ENCODE measurements at regions not wholly inside any gene's neighbourhood (a gene's known extent, or its start where the extent isn't known, plus 50 kb on each side); places are given as distances from the start of the nearest gene placed in this dataset.

DNA sequence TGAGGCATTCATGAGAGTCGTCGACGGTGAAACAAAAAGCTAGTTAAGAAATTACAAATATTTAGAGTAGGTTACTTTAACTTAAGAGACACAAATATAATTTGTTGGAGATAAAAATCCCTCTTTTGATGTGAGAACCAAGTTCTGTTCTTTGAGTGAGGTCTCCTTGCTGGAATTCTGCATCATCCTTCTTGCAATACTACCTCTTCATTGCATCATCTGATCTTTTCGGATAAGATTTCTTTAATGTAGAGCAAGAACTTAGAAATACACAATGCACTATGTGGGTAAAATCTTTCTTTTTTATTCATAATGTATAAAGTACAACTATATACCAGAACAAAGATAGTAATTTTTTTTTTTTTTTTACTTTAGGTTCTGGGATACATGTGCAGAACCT, 118.4 kb downstream of the ARL4C start:
- H3K36me3 ChIP-seq (ENCODE audit: control insufficient read depth, insufficient read depth, low read length), result no peaks in the 10 kb centered on the region
- H2AFZ ChIP-seq, result no peak overlapping the region
- no peak overlapping the region for H3K4me2 ChIP-seq (ENCODE audit: low read length)
- H3K79me2 ChIP-seq, result no peaks in the 10 kb centered on the region
- H3K9me3 ChIP-seq (ENCODE audit: control insufficient read depth, low read length), result no peaks in the 10 kb centered on the region
- TF ChIP-seq, protein P1, sequence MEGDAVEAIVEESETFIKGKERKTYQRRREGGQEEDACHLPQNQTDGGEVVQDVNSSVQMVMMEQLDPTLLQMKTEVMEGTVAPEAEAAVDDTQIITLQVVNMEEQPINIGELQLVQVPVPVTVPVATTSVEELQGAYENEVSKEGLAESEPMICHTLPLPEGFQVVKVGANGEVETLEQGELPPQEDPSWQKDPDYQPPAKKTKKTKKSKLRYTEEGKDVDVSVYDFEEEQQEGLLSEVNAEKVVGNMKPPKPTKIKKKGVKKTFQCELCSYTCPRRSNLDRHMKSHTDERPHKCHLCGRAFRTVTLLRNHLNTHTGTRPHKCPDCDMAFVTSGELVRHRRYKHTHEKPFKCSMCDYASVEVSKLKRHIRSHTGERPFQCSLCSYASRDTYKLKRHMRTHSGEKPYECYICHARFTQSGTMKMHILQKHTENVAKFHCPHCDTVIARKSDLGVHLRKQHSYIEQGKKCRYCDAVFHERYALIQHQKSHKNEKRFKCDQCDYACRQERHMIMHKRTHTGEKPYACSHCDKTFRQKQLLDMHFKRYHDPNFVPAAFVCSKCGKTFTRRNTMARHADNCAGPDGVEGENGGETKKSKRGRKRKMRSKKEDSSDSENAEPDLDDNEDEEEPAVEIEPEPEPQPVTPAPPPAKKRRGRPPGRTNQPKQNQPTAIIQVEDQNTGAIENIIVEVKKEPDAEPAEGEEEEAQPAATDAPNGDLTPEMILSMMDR (IDR thresholded peaks at IDR 0.05), result no peak
- H3K4me1 ChIP-seq, result no peaks in the 10 kb centered on the region
- peaks cover 7% of the 10 kb centered on the region for H3K27me3 ChIP-seq (ENCODE audit: control insufficient read depth, insufficient read depth, low read length)
- no peak overlapping the region for H3K27ac ChIP-seq
- H3K4me3 ChIP-seq (ENCODE audit: low read depth, low read length), result no peak overlapping the region
- H3K9ac ChIP-seq, result no peak overlapping the region

GRCh38 chr2:234377761-234378391, 119.0 kb downstream of the ARL4C start:
- TF ChIP-seq, protein P1 (IDR thresholded peaks at IDR 0.05), result no peak
- H3K9me3 ChIP-seq (ENCODE audit: control insufficient read depth, low read length), result no peaks in the 10 kb centered on the region
- H3K4me2 ChIP-seq (ENCODE audit: low read length), result no peak overlapping the region
- H2AFZ ChIP-seq, result no peak overlapping the region
- no peaks in the 10 kb centered on the region for H3K79me2 ChIP-seq
- peaks cover 7% of the 10 kb centered on the region for H3K27me3 ChIP-seq (ENCODE audit: control insufficient read depth, insufficient read depth, low read length)
- H3K4me1 ChIP-seq, result no peaks in the 10 kb centered on the region
- no peaks in the 10 kb centered on the region for H3K36me3 ChIP-seq (ENCODE audit: control insufficient read depth, insufficient read depth, low read length)
- H3K27ac ChIP-seq, result no peak overlapping the region
- H3K9ac ChIP-seq, result no peak overlapping the region
- H3K4me3 ChIP-seq (ENCODE audit: low read depth, low read length), result no peak overlapping the region

- Histone ChIP-seq H3K4me3 (ENCODE audit: low read depth, low read length) (no peak overlapping the region), H3K27me3 (ENCODE audit: control insufficient read depth, insufficient read depth, low read length) (peaks cover 7% of the 10 kb centered on the region), H3K9me3 (ENCODE audit: control insufficient read depth, low read length) (no peaks in the 10 kb centered on the region), H3K79me2 (no peaks in the 10 kb centered on the region), H3K4me2 (ENCODE audit: low read length) (no peak overlapping the region), H3K4me1 (no peaks in the 10 kb centered on the region), H3K36me3 (ENCODE audit: control insufficient read depth, insufficient read depth, low read length) (no peaks in the 10 kb centered on the region), H3K9ac (no peak overlapping the region), H2AFZ (no peak overlapping the region), H3K27ac (no peak overlapping the region)
- TF ChIP-seq, protein P1 (IDR thresholded peaks at IDR 0.05), result no peak
These were observed 120.7 kb downstream of the ARL4C start for GRCh38 chr2:234376229-234376628.

DNA sequence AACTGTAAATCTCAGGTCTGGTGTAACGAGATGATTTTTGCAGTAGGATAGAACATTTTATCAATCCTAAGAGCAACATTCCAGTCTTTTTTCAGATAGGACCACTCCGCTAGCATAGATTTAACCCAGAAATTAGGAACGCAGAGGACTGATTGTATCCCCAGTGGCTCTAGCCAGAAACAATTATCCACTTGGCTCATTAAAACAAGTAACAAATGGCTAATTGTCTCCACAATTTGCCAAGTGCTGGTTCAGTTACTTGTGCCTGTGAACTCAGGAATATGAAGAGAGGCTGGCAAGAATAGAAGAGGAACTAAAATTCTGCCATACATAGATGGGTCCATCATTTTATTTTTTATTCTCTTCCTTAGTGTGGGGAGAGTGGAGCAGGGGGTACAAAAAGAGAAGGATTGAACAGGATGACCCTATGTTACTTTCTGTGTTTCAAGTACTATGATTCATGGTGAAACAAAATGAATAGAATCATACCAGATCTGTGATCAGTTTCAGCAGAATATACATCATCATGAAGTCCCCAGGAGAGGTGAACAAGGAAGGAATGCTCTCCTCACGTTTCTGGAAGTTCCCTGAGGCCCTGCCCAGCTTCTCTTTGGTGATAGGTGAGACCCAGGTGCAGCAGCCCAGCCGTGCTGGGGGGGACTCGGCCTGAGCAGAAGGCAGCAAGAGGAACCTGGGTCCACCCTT, 121.6 kb downstream of the ARL4C start:
- no peaks in the 10 kb centered on the region for H3K9me3 ChIP-seq (ENCODE audit: control insufficient read depth, low read length)
- no peak overlapping the region for H3K4me2 ChIP-seq (ENCODE audit: low read length)
- H3K9ac ChIP-seq, result no peak overlapping the region
- no peaks in the 10 kb centered on the region for H3K4me1 ChIP-seq
- H3K27me3 ChIP-seq (ENCODE audit: control insufficient read depth, insufficient read depth, low read length), result peaks cover 7% of the 10 kb centered on the region
- H2AFZ ChIP-seq, result no peak overlapping the region
- H3K79me2 ChIP-seq, result no peaks in the 10 kb centered on the region
- H3K4me3 ChIP-seq (ENCODE audit: low read depth, low read length), result no peak overlapping the region
- TF ChIP-seq, protein P1 (IDR thresholded peaks at IDR 0.05), result no peak
- H3K36me3 ChIP-seq (ENCODE audit: control insufficient read depth, insufficient read depth, low read length), result no peaks in the 10 kb centered on the region
- no peak overlapping the region for H3K27ac ChIP-seq

DNA sequence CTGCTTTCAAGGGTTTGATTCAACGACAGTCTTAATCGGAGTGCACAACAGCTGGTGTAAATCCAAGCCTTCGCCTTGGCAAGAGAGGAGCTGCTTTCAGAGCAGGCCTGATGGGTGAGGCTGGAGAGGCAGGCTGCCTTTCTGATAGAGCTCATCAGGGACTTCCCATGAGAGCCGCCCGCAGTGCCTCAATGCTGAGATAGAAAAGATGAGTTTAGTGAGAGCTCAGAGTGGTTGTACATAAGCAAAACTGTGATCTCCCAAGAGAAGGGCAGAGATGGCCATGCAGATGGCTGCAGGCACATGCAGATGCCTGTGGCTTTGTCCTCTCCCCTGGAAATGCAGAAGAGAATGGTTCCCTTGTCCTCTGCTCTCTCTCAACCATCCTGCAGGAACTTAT, 122.1 kb downstream of the ARL4C start:
- Histone ChIP-seq H3K9me3 (ENCODE audit: control insufficient read depth, low read length) (no peaks in the 10 kb centered on the region), H3K36me3 (ENCODE audit: control insufficient read depth, insufficient read depth, low read length) (no peaks in the 10 kb centered on the region), H3K9ac (no peak overlapping the region), H3K4me2 (ENCODE audit: low read length) (no peak overlapping the region), H3K27me3 (ENCODE audit: control insufficient read depth, insufficient read depth, low read length) (peaks cover 7% of the 10 kb centered on the region), H2AFZ (no peak overlapping the region), H3K4me1 (no peaks in the 10 kb centered on the region), H3K4me3 (ENCODE audit: low read depth, low read length) (no peak overlapping the region), H3K79me2 (no peaks in the 10 kb centered on the region), H3K27ac (no peak overlapping the region)
- TF ChIP-seq, protein P1 (IDR thresholded peaks at IDR 0.05), result no peak

All from parathyroid adenoma (tissue), 2 donors.